T1000 (cell line): ENCODE measurements at regions not wholly inside any gene's neighbourhood (a gene's known extent, or its start where the extent isn't known, plus 50 kb on each side); places are given as distances from the start of the nearest gene placed in this dataset.
"Not testable (repeated sequence)": the region's sequence is repeated elsewhere in the genome, so short reads cannot be mapped to it uniquely, and the experiment has no call there.

Source experiments
- DNase-seq: peaks from one replicate; lab custom pipeline; 2025; ENCODE audit warnings: mixed read lengths; lab: John Stamatoyannopoulos, UW

DNA sequence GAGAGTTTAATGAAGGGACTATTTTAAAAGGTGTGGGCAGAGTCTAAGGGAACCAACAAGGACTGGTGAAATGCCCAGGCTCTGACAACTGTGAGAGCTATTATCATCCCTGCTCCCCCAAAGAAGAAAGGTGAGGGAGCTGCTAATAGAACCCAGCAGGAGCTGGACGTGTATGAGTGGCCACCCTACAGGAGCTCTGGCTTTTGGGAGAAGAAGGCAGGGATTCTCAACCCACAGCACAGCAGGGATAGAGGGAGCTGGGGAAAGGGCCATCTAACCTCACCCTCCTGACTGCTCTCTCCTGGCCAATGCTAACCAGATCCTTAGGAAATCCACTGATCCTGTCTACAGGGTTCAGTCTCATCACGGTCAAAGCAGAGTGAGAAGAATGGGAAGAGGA is 57.1 kb downstream of the GRIN2B start:
- no peak for DNase-seq

DNA sequence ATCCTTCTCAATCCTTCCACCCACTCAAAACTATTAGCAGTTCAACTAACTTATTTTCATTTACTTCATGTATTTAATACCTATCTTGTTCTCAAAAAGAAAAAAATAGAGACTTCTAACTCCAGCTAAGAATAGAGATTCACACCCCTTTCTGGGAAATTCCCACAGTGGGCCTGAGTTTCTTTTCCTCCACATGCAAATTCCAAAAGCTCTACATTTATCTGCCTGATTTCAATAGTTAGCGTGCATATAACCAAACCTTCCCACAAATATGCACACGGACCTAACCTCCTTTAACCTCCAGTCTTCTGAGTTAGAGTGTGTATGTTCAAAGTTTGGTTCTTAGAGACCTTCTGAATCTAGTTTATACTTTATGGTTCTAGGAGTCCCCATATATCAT is 62.5 kb downstream of the GRIN2B start:
- DNase-seq, result no peak

DNA sequence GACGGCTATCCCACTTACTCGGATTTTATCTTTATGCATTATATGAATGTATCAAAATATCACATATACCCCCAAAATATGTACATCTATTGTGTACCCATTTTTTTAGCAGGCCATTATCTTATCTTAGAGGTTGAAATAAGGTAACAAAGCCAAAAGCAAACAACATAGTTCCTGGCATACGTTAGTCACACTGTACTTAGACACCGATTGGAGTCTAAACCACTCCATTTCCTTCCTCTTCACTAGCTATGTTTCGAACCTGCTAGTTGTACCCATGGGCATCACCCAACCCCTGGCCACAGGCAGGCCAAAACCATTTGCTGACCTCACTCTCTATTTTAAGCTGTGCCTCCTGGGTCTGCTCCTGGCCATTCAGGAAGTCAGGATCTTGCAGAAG is 66.3 kb downstream of the GRIN2B start:
- no peak for DNase-seq

DNA sequence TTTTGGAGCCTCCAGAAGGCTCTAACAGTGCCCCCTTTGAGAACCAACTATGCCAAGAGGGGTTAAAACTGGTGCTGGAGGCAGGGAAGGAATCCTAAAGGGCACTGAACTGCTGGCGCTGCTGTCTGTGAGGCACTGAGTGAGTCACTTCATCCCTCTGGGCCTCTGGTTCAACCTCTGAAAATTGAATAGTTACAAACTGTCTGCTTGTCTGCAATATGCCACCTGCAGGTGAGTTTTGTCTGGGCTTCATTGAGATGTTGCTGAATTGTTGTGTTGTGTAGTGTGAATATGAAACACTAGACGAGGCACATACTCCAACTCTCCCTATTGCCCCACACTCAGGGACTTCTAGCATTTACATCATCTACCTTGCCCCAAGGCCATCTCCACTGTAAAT is 68.0 kb downstream of the GRIN2B start:
- DNase-seq, result no peak

DNA sequence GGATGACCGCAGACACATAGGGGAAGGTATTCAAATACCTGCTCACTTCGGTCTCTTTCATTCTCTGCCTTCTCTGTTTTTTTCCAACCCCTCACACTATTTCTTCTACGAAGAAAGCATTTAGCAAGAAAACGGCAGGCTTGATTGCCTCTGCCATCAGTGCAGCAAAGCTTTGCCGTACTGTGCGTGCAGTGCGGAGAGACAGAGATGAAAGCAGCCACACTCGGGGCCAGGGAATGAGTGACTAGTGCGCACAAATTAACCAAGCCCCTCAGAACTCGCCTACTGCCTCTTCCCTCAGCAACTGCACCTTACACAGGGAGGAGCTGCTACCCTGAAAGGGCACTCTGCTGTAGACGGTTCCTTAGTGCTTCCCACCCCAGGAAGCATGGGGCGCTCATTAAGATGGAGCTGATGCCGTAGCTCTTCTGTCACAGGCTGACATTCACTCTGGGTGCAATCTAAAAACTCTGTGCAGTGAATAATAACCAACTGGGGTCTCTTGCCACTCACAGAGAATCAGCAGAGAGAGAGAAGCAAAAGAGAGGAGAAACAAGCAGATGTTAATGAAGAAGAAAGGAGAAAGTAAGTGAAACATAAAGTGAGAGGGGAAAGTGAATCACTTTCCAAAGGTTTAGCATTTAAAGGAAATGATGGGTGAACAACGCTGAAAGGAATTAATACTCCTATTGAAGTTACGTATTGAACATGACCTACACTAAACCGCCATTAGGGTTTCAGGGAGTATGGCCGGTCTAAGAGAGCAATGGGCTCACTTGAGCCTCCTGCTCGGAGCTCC is 69.4 kb downstream of the GRIN2B start:
- DNase-seq, result no peak

DNA sequence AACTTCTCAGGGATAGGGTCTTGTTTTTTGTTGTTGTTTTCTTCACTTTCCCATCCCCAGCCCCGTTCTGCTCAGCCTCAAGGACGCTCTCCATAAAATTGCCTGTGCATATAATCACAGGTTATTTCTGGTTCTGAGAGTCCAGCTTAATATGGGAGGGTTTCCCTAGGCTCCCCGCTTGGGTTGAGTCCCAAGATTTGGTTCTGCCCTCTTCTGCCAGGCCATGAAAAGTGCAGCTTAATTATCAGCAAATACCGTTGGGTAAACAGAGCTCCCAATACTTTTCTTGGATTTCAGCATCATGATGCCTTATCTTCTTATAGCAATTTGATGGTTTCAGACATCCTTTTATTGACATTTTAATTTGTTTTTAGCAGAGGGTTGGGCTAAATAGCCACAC is 75.6 kb downstream of the GRIN2B start:
- no peak for DNase-seq

DNA sequence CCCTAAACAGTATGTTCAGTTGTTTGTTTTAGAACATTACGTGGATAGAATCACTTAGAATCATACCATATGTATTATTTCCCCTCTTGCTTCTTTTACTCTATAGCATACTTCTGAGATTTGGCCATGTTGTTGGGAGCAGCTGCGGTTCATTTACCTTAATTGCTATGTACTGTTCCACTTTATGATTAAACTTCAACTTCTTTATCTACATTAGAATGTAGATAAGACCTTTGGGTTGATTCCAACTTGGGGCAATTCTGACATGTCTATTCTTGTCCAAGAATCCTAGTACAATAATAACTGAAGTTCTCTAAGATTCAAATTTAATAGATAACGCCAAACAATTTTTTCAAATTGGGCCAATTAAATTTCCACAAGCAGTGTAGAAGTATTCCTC is 80.7 kb downstream of the GRIN2B start:
- no peak for DNase-seq

DNA sequence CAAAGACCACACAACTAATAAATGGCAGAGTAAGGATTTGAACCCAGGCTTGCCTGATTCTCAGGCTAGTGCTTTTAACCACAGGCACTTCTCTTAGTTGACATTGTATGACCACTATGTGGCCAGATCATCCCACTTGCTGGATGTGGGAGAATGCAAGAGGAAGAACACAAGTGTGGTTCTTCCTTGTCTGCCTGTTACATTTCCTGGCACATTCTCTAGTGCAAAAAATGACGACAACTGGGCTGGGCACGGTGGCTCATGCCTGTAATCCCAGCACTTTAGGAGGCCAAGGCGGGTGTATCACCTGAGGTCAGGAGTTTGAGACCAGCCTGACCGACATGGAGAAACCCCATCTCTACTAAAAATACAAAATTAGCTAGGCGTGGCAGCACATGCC is 83.0 kb downstream of the GRIN2B start:
- not testable (repeated sequence) for DNase-seq

DNA sequence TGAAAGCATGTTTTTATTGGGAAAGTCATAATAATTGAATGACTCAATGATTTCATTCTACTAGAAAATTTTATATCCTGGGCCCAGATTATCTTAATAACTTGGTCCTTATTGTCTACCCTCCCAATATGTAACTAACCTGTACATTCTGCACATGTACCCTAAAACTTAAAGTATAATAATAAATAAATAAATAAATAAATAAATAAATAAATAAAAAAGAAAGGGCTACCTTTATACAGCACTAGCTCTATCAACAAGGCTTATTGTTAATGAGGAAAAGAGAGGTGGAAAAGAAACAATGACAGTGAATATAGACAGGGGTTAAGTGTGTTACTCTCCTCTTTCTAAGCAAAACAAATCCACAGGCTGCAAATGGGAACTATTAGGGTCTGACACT is 83.6 kb downstream of the GRIN2B start:
- DNase-seq, result no peak

DNA sequence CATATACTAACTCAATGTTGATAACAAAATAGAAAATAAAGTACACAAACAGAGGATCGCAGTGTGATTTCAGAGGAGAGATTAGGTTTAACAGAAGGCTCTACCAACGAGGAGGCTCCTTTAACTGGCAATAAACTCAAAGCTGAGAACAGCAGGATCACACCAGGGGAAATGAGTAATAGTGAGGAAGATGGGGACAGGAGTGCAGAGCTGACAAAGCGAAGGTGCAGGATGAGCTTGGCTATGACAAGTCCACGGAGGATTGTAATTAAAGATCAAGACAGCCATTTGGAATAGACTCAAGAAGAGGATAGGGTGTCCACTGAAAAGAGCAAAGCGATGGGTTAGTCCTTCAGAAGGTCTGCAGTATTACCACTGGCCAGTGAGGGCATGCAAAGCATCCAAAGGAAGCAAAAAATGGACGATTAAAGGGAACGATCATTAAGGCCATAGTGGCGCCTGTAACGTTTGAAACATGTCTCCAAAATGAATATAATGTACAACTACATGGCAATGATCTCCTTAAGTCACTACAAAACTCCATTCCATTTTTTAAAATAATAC is 85.3 kb downstream of the GRIN2B start:
- no peak for DNase-seq

DNA sequence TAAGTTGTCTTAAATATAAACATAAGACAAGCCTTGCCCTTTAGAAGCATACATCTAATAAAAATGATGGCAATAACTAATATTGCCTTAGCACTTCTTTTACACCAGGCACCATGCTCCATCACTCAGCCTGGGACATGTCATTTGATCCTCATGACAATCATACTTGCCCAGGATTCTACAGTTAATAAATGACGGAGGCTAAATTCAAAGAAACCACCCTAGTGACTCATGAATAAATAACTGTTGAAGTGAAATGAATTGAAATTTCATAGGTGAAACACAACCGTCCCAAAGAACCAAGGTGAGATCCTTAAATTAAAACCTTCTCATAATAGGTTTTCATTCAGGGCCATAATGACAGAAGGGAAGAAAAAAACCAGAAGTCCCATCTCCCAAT is 89.5 kb downstream of the GRIN2B start:
- no peak for DNase-seq

DNA sequence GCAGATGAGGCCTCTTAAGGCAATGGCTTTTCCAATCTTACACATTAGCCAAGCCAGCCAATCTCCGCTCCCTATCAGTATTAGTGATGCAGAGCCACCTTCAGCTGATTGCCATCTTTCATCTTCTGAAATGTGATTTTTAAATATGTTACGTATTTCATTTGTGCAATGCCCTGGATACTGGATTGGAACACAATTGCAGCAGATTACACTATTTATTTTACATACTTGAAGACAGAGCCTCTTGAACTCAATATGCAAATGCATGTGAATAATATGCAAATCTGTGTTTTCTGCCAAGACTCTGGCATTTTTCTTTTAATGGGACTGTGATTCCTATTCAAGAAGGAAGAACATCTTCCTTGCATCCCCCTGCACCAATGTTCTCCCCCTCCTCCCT is 90.5 kb downstream of the GRIN2B start:
- no peak for DNase-seq

DNA sequence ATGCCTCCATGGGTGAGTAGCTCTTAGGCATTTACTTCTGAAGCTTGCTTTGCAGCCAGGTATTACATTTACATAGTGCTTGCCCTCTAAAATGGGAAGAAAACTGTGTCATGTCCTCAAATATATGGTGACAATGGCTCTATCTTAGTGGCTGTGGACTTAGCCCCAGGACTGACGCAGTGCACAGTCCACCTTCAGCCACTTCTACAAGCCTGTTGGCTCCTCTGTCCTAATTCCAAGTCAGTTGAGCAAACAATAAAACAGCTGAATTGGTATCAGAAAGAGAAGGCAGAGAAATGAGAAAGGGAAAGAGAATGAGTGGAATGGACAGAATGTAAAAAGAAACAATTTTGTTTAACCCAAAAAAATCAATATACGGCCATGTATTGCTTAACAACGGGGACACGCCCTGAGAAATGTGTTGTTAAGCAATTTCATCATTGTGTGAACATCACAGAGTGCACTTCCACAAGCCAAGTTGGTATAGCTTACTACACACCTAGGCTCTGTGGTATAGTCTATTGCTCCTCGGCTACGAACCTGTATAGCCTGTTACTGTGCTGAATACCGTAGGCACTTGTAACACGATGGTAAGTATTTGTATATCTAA is 93.5 kb downstream of the GRIN2B start:
- no peak for DNase-seq

DNA sequence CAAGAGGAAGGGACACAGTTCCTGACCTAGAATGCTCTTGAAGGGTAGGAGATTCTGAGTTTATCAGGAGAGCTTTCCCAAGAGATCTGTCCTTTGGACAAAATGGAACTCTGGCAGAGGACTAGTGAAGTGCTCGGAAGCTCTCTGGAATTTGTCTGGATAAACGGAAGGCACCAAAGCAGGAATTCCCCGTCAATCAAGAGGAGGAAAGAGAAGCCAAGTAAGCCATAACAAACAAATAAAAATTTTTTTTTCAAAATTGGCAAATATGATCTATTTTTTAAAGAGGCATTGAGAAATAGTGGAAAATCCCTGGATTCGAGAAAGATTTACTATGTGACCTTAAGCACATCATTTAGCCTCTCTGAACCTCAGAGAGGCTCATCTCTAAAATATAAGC is 99.2 kb downstream of the GRIN2B start:
- DNase-seq, result no peak

DNA sequence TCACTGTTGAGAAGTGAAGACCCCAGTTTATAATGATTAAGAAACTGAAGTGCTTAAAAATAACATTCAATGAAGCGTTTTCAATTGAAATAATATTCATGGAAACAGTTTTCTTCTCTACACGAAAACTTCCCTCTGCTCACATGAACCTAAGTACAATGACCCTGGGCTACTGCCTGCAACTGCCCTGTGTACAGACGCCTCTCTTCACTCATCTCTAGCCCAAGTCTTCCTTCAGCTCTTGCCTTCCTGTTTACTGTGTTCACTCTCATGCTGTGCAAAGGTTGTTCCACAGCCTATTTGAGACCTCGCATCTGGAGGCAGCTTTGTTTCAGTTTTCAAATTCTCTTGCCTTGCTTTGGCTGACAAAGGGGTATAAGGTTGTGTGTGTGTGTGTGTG is 100.8 kb downstream of the GRIN2B start:
- DNase-seq, result no peak

DNA sequence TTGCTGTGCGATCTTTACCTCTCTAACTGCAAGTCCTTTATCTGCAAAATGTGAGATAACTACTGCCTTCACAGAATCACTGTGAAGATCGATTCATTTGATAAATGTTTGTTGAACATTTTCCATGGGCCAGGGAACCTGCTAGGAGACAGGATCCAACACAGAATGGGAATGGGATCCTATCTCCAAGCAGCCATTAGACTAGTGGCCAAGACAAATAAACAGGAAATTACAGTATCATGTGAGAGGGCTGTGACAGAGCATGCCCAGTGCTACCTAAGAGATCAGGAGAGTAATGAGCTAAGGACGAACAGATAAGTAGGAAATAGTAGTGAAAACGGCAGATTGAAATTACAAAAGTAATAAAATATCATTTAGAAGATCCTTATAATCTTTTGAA is 105.7 kb downstream of the GRIN2B start:
- DNase-seq, result no peak

DNA sequence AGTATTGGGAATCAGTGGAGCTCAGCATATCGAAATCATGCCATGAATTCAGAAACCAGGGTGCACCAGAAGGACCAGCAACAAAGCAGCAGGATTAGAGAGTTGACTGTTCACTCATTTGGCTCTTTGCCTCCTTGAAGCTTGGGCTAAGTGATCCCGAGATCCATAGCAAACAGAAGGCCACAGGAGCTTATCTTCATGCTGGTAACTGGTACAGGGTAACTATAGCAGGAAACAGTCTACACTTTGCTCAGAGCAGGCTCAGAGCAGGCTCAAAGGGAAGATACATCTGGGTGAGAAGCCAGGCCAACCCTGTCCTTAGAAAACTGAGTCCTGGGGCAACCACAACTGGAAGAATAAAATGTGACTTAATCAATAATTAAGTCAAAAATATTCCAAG is 111.1 kb downstream of the GRIN2B start:
- no peak for DNase-seq

DNA sequence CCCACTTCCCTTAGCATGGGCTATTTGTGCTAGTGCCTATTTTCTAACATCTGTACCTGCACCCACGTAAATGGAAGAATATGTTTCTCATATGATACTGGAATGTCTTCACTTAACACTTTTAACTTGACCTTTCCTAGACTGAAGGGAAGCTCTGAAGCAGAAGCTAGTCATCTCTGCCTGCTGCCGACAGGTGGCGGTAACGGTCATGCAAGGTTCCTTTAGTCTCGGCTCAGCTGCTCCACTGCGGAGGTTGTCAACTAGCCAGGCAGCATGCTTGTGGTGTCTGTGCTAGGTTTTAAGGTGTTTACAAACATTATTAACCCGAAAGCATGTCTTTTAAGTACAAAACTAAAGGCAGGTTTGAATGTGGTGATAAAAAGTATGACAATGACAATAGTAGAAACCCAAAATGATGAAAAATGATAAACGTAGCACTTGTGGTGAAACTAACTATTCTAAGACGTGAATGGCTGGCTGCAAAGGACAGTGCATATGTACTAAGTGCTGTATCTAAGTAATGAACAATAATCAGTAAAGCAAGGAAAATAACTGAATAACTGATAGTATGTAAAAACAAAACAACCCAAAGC is 117.2 kb downstream of the GRIN2B start:
- no peak for DNase-seq

DNA sequence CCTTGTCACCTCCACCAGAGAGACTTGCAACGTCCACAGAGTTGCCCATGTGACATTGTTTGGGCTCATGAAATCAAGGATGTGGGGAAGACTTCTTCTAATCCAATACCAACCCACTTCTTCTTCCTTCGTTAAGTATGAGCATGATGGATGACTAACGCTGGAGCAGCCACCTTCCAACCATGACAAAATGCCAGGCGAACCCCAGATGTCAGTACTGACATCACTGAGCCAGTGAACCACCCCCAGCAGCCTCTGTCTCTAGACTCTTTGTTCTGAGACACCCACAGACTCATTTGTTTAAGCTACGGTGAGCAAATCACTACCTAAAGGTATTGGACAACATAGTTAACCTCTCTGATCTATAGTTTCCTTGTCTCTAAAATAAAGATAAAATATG is 123.7 kb downstream of the GRIN2B start:
- no peak for DNase-seq

DNA sequence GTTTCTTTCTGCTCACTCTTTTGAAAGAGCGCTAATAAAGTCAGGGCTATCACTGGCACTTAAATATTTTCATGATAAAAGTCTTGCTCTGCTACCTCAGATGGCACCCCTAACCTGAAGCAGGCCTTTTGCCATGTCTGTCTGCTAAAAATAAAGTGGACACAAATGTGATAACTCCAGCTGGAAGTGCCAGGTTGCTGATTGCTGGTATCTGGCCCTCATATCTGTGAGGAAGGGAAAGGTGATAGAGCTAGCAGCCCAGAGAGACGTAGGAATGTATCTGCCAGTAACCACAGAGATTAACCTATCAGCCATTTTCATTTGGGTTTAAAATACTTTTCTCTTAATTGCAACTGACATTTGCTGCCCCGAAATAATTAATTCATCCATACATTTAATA is 127.9 kb downstream of the GRIN2B start:
- no peak for DNase-seq

DNA sequence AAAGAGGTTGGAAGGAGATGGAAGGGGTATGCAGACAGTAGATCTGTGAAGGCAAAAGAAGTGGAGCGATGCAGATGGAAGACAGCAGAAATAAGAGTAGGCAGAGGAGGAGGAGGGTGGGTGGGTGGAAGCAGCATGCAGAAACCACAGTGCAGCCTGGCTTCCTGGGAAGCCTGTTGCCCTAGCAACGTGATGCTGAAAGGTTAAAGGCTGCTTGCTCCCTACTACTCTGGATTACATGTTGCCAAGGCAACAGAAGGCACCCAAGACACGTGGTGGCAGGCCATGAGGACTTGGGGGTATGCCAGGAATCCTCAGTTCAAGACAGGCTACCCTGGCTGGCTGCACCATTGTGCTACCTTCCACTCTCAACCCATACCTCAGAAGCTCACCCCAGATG is 129.6 kb downstream of the GRIN2B start:
- no peak for DNase-seq

DNA sequence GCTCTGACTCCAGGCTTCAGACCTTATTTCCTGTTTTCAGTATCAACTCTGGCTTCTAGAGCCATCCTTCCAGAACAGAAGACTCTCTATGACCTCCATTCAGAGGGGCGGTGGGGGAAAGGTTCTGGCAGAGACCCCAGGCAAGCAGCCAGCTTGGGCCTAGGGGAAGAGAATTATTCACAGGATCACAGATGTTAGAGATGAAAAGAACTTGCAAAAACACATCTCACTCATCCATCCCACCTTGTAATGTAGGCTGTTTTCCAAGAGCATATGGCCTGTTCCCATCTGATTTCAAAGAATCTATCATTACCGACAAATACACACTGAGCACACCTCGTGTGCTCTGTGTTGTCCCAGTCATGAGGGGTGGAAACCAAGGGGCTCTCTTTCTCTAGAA is 131.9 kb downstream of the GRIN2B start:
- DNase-seq, result no peak

DNA sequence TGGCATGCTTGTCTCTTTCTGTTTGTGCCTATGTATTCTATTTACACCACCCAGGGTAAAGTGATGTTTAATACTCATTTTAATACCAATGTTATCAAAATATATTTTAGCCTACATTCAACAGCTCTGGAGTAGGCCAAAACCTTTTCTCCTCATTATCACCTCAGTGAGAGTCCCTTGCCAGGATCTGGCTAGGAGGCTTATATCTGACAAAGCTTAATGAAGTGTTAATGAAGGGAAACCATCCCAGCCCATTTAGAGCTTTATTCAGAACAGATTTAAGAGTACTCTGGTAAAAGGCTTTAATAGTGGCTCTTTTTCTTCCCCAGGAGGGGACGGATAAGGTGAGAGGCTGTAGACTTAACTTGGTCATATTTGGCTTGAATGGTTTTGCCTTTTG is 137.6 kb downstream of the GRIN2B start:
- DNase-seq, result no peak
